UCSD-AML1 (cell line): ENCODE measurements at regions not wholly inside any gene's neighbourhood (a gene's known extent, or its start where the extent isn't known, plus 50 kb on each side); places are given as distances from the start of the nearest gene placed in this dataset.
A peak's percentile ranks its signal among the peaks of the same experiment; 100 is the strongest.

Experiments used
- DNase-seq: peaks from one replicate; lab custom pipeline; 2025; ENCODE audit not compliant: unreplicated experiment; lab: John Stamatoyannopoulos, UW

GRCh38 chr5:57338068-57338867 is 144.3 kb downstream of the ACTBL2 start:
- peak; percentile 13 for DNase-seq

- DNase-seq, result no peak
Observed at GRCh38 chr5:57335092-57335660, 147.4 kb downstream of the ACTBL2 start.

- no peak for DNase-seq
Observed at GRCh38 chr5:57334475-57334874, 148.1 kb downstream of the ACTBL2 start.

- DNase-seq, result no peak
Observed at GRCh38 chr5:57332361-57332760, 150.2 kb downstream of the ACTBL2 start.

- no peak for DNase-seq
Observed at GRCh38 chr5:57327561-57328367, 153.9 kb downstream of the GPBP1 start.

GRCh38 chr5:57325678-57326397 is 152.0 kb downstream of the GPBP1 start:
- no peak for DNase-seq

- DNase-seq, result no peak
Observed at GRCh38 chr5:57324861-57325260, 151.0 kb downstream of the GPBP1 start.

GRCh38 chr5:57324181-57324580 is 150.3 kb downstream of the GPBP1 start:
- DNase-seq, result no peak

GRCh38 chr5:57320582-57320981 is 146.7 kb downstream of the GPBP1 start:
- DNase-seq, result no peak

GRCh38 chr5:57319628-57320027 is 145.8 kb downstream of the GPBP1 start:
- DNase-seq, result no peak

GRCh38 chr5:57318251-57318650 is 144.4 kb downstream of the GPBP1 start:
- DNase-seq, result no peak

- no peak for DNase-seq
Observed at GRCh38 chr5:57317341-57317740, 143.5 kb downstream of the GPBP1 start.

GRCh38 chr5:57316798-57317327 is 143.0 kb downstream of the GPBP1 start:
- DNase-seq, result no peak

- DNase-seq, result no peak
Observed at GRCh38 chr5:57315941-57316340, 142.1 kb downstream of the GPBP1 start.
